ENCODE measurements at regions not wholly inside any gene's neighbourhood (a gene's known extent, or its start where the extent isn't known, plus 50 kb on each side); places are given as distances from the start of the nearest gene placed in this dataset.

- TF ChIP-seq CTCF (conservative IDR thresholded peaks at IDR 0.05 in 1 of 2, IDR thresholded peaks at IDR 0.05 in 1 of 2; ENCODE audit: low read depth in 1 of 2, low read length in 2 of 2) (no peak), EZH2 (IDR thresholded peaks at IDR 0.05; ENCODE audit: low read length, missing control alignments) (no peak)
Measured at GRCh38 chr4:35725131-35725530, 519.2 kb downstream of the ARAP2 start.

Measured in fibroblast of lung (primary cell).